ENCODE measurements at regions not wholly inside any gene's neighbourhood (a gene's known extent, or its start where the extent isn't known, plus 50 kb on each side); places are given as distances from the start of the nearest gene placed in this dataset.
"Not testable (repeated sequence)": the region's sequence is repeated elsewhere in the genome, so short reads cannot be mapped to it uniquely, and the experiment has no call there.

DNA sequence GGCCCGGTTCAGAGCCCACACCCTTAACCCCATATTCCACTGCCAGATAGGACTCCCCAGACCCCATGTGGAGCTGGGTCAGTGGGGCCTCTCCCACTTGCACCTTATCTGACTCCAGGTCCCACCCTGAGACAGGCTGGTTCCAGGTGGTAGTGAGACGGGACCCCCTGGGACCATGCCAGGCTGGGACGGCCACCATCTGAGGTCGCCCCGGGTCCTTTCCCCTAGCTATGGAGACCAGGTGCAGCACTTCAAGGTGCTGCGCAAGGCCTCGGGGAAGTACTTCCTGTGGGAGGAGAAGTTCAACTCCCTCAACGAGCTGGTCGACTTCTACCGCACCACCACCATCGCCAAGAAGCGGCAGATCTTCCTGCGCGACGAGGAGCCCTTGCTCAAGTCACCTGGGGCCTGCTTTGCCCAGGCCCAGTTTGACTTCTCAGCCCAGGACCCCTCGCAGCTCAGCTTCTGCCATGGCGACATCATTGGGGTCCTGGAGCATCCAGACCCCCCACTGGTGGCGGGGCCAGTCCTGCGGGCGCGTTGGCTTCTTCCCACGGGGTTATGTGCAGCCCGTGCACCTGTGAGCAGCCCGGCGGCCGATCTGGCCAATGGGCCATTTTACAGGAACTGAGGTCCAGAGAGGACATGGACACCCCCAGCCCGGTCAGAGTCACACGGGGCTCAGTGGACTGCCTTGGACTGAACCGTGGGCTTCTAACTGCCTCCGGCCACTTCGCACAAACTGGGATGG, 410.5 kb upstream of the CAMK1G start:
- DNase-seq (ENCODE audit: low read depth), result not testable (repeated sequence)

GRCh38 chr1:209173796-209174195, 409.7 kb upstream of the CAMK1G start:
- not testable (repeated sequence) for DNase-seq (ENCODE audit: low read depth)

- DNase-seq (ENCODE audit: low read depth), result no peak
These were observed 406.6 kb upstream of the CAMK1G start for GRCh38 chr1:209176866-209177430.

DNA sequence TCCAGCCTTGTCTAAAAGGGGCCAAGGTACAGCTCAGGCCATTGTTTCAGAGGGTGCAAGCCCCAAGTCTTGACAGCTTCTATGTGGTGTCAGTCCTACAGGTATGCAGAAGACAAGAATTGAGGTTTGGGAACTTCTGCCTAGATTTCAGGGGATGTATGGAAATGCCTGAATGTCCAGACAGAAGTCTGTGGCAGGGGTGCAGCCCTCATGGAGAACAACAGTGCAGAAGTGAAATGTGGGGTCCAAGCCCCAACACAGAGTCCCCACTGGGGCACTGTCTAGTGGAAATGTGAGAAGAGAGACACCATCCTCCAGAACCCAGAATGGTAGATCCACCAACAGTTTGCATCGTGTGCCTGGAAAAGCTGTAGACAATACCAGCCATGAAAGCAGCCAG, 400.3 kb upstream of the CAMK1G start:
- DNase-seq (ENCODE audit: low read depth), result no peak

GRCh38 chr1:209187589-209187988, 395.9 kb upstream of the CAMK1G start:
- no peak for DNase-seq (ENCODE audit: low read depth)

GRCh38 chr1:209190591-209191261, 392.8 kb upstream of the CAMK1G start:
- DNase-seq (ENCODE audit: low read depth), result peak; percentile 61

- no peak for DNase-seq (ENCODE audit: low read depth)
These were observed 392.3 kb upstream of the CAMK1G start for GRCh38 chr1:209191262-209191634.

DNA sequence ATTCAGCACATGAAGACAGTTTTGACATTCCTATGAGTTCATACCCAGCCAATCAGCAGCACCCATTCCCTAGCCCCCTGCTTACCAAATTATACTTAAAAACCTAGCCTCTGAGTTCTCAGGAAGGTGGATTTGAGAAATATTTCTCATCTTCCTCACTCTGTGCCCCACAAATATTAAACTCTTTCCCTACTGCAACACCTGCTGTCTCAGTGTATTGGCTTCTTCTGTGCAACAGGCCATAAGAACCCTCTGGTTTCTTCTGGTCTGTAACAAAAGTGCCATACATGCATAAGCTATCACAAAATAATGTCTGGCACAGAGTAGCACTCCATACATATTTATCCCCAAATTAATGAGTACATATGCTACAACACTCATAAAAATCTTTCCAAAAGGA, 387.4 kb upstream of the CAMK1G start:
- no peak for DNase-seq (ENCODE audit: low read depth)

DNA sequence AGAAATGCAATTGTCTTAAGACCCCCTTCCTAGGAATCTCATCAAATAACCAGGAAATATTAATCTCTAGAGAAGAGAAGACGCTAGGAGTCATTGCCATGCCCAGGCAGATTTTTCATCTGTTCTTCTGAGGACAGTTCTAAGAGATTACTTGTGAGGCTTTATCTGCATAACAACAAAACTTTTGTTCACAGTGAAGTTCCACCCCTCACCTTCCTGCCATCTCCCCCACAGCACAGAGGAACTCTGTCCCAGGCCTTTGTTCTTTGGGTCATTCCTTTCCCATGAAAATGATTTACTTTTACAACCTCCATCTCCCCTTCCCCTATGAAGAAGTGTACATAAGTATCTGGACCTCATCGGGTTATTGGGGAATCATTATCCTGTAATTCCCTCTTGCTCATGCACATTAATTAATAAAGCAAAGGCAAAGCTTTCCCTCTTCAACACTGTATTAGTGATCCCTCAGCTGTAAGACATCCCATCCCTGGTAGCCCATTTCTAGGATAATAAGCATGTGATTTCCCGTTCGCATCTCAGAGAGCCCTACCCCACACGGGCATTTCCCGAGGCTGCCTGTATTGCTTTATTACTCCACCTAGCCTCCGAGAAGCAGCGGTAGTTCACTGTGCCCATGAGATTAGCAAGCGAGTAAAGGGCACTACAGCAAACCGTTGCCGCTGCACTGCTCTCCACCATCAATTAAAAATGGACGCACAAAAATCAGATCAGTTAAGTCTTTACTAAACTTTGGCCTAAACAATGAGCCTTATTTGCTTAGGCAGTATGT, 384.4 kb upstream of the CAMK1G start:
- no peak for DNase-seq (ENCODE audit: low read depth)

GRCh38 chr1:209199822-209200221, 383.7 kb upstream of the CAMK1G start:
- DNase-seq (ENCODE audit: low read depth), result no peak

- DNase-seq (ENCODE audit: low read depth), result not testable (repeated sequence)
These were observed 381.2 kb upstream of the CAMK1G start for GRCh38 chr1:209202321-209202720.

- DNase-seq (ENCODE audit: low read depth), result peak; percentile 57
These were observed 380.5 kb upstream of the CAMK1G start for GRCh38 chr1:209202830-209203532.

- no peak for DNase-seq (ENCODE audit: low read depth)
These were observed 380.0 kb upstream of the CAMK1G start for GRCh38 chr1:209203533-209203895.

GRCh38 chr1:209205039-209205438, 378.5 kb upstream of the CAMK1G start:
- DNase-seq (ENCODE audit: low read depth), result no peak

GRCh38 chr1:209207126-209207700, 376.3 kb upstream of the CAMK1G start:
- DNase-seq (ENCODE audit: low read depth), result no peak

- peak; percentile 61 for DNase-seq (ENCODE audit: low read depth)
These were observed 375.7 kb upstream of the CAMK1G start for GRCh38 chr1:209207701-209208286.

DNA sequence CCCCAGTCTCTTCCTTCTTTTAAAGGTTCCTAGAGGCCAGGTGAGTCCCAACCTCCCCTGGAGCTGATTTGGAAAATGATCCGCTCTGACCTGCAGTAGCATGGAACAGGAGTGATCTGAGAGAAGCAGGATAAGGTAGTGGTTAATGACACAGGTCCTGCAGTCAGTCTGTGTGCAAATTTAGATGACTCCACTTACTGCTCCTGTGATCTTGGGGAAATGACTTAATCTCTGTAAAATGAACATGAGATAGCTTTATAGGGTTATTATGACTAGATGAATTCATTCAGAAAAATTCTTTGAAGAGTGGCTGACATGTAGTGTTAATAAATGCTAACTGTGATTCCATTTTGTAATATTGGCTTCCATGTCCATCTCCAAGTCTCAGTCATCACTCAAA, 374.9 kb upstream of the CAMK1G start:
- DNase-seq (ENCODE audit: low read depth), result no peak

- no peak for DNase-seq (ENCODE audit: low read depth)
These were observed 369.5 kb upstream of the CAMK1G start for GRCh38 chr1:209213989-209214388.

DNA sequence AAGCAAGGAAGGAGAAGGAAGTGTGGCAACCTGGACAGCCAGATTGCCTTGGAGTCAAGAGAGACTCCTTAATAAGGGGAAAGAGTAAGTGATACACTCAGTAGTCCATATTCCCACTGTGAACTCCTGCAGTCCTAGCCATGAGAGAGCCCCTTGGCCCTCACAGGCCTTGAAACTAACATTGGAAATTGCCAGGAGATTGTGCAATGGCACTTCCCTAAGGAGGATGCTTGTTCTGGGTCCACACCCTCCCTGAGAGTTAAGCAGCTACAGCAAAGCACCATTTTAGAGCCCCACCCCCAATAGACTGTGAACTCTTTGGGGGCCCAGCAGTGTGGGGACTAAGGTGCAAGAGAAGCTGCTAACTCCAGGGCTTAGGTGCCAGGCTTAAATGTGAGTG, 367.7 kb upstream of the CAMK1G start:
- DNase-seq (ENCODE audit: low read depth), result no peak

- DNase-seq (ENCODE audit: low read depth), result no peak
These were observed 365.4 kb upstream of the CAMK1G start for GRCh38 chr1:209218113-209218512.

GRCh38 chr1:209218981-209219380, 364.5 kb upstream of the CAMK1G start:
- DNase-seq (ENCODE audit: low read depth), result no peak

Data from RPMI7951 (cell line).